Prostate gland (tissue), 1 donor: ENCODE measurements at regions not wholly inside any gene's neighbourhood (a gene's known extent, or its start where the extent isn't known, plus 50 kb on each side); places are given as distances from the start of the nearest gene placed in this dataset.

Source experiments
- POLR2A ChIP-seq: fragments of 450-650 bp; IDR thresholded peaks from one replicate; pipeline ENCODE4 v1.6.1; 2016; ENCODE audit warnings: antibody characterized with exemption, mild to moderate bottlenecking
- POLR2AphosphoS5 ChIP-seq: sonication (generic); formaldehyde crosslinking; IDR thresholded peaks from one replicate; pipeline ENCODE4 v1.6.1; 2017; ENCODE audit warnings: antibody characterized with exemption

DNA sequence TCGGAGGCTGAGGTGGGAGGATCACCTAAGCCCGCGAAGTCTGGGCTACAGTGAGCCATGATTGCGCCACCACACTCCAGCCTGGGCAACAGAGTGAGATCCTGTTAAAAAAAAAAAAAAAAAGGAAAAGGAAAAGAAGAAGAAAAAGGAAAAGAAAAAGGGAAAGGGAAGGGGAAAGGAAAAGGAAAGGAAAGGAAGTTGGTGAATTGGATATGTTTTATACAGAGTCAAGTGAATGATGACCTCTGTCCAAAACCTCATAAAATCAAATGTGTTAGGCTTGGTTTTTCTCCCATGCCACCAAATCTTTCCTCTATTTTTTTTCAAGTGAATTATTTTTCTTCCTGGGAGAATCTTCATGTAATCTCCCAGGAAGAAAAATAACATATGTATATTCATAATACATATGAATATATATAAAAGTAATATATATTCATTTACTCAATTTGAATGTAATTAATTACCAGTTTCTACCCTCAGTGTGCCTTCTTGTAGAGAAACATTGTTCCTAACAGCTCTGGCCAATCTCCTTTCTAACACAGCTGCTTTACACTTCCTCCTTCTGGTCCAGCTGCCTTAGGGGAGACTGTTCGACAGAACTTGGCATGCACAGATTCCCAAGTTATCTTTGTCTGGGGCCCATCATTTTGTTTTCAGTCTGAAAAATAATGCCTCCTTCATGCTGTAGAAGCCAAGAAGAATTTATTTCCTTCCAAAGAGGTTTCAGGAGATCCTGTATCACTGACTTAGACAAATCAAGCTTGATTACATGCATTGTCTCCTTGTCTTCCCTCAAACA is 111.9 kb downstream of the CCDC34 start:
- no peak for TF ChIP-seq POLR2AphosphoS5
- TF ChIP-seq POLR2A: no peak
